ENCODE measurements at regions not wholly inside any gene's neighbourhood (a gene's known extent, or its start where the extent isn't known, plus 50 kb on each side); places are given as distances from the start of the nearest gene placed in this dataset.
"Not testable (repeated sequence)": the region's sequence is repeated elsewhere in the genome, so short reads cannot be mapped to it uniquely, and the experiment has no call there.

GRCh38 chr9:110068212-110068611 lies 139.7 kb downstream of the C9orf152 start:
- DNase-seq, result no peak

GRCh38 chr9:110069326-110070248 lies 138.4 kb downstream of the C9orf152 start:
- no peak for DNase-seq

DNA sequence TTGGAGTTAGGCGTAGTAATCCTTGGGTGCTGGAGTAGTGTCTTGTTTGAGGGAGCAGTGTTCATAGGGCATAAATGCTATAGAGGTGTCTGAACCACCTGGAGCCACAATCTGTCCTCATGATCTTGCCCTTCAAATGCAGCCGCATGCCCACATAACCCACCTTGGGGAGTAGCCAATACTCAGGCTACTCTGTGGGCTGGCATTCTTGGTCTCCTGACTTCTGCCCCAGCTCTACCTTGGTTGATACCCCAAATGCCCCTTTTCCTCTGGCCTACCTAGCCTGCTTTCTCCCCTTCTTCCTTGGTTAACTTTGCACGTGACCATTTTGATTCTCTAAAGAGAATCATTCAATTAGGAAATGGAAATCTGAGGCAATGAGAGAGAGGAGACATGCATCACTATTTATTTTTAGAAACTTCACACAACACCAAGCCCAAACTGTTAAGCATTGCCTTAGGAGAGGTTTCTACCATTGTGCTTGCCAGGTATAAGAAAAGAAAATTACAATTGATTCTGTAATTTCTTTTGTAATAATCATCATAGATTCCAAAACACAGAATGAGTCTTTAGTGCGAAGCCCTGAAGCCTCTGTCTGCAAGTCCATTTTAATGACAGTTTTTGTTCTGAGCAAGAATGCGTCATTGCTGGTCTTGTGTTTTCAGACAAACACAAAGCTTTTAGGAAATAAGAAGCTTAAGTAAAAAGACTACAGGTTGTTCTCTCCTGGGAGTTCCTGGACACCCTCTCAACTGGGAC lies 135.2 kb downstream of the C9orf152 start:
- DNase-seq, result no peak

- DNase-seq, result no peak
These were observed 134.5 kb downstream of the C9orf152 start for GRCh38 chr9:110073356-110073905.

- DNase-seq, result no peak
These were observed 130.8 kb downstream of the C9orf152 start for GRCh38 chr9:110076894-110077725.

DNA sequence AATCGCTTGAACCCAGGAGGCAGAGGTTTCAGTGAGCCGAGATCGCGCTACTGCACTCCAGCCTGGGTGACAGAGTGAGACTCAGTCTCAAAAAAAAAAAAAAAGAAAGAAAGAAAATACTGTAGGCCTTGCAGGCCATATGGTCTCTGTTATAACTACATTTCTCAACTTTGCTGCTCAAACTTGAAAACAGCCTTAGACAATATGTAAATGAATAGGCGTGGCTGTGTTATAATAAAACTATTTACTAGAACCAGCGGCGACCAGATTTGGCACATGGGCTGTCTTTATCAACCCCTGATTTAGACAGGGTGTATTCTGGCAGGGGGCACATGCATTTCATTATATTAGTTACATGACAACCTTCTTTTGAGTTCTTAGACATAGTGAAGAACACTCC lies 130.0 kb downstream of the C9orf152 start:
- DNase-seq, result no peak

DNA sequence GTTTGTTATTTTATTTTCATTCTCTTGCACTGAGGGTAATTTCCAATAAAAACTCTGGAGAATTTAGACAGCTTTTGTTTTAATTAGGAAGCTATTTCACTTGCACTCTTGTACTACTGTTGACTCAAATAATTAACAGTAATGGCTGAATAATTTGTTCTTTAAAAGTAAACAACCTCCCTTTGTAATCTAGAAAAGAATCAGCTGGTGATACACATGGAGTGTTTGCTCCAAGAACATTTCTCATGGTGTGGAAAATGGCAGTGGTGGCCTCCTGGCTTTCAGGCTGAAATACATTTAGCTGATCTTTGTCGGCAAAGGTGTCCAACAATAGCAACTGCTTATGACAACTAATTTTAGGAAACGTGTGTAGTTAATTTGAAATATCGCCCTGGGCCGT lies 129.4 kb downstream of the C9orf152 start:
- DNase-seq, result no peak

- no peak for DNase-seq
These were observed 126.6 kb downstream of the C9orf152 start for GRCh38 chr9:110081395-110081794.

DNA sequence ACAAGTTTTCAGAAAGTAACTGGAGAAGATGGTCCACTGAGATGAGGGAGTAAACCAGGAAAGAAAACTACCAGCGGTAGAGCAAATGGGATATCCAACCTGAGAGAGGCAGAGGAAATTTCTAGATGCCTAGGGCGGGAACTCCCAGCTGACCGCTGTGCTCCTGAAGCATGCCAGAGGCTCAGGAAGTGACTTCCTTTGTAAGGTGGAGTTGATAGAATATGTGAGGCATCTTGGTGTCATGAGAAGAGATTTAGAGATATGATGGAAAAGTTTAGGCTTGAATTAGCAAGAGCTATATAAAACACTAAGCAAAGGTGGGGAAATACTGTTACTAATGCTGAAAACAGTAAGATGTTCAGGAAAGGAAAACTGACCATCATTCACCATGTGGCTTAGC lies 124.1 kb downstream of the C9orf152 start:
- DNase-seq, result no peak

DNA sequence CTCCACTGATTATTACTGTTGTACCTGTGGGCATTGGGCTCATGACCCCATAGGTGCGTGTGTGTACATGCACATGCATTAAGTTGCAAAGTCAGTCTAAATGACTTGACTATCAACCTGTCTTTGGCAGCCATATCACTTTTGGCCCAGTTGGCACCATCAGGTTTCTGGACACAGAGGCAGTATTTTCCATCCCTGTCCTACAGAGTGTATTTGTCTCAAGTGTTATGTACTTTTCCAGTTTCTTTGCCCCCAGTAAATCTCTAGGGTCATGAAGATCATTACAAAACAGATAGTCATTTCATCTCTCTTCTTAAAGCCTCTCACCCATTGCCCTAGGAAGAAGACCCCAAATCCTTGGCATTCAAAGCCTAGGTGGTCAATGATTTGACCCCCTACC lies 121.4 kb downstream of the C9orf152 start:
- DNase-seq, result no peak

- DNase-seq, result no peak
These were observed 120.4 kb downstream of the C9orf152 start for GRCh38 chr9:110087605-110088004.

DNA sequence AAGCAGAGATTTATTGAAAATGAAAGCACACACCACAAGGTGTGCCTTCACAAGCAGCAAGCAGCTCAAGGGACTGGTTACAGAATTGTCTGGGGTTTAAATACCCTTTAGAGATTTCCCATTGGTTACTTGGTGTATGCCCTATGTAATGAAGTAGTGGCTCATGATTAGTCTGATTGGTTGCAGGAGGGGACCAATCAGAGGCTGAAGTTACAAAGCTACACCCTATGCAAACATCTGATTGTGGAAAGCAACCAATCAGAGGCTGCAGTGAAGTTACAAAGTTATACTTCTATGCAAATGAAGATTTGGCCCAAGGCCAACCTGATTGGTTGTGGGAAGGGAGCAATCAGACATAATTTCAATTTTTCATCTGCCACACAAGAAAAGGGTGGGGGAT lies 119.9 kb downstream of the C9orf152 start:
- no peak for DNase-seq

GRCh38 chr9:110089681-110090370 lies 118.1 kb downstream of the C9orf152 start:
- DNase-seq, result no peak

DNA sequence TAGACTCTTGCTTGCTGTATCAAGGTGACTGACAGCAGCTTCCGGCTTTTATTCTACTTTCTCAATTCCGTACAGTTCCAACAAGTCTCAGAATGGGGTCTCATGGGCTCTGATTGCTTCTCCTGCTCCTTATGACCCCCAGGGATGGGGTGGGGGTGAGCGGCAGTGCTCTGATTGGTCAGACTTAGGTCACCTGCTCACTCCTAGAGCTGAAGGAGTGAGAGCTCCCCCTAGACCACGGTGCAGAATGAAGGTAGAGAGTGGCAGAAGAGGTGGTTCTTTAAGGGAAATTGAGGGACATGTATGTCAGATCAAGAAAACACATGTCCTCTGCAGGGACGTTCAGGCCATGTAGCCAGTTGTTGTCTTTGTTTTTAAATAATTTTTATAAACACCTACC lies 115.2 kb downstream of the C9orf152 start:
- DNase-seq, result no peak

- no peak for DNase-seq
These were observed 114.5 kb downstream of the C9orf152 start for GRCh38 chr9:110093417-110093816.

DNA sequence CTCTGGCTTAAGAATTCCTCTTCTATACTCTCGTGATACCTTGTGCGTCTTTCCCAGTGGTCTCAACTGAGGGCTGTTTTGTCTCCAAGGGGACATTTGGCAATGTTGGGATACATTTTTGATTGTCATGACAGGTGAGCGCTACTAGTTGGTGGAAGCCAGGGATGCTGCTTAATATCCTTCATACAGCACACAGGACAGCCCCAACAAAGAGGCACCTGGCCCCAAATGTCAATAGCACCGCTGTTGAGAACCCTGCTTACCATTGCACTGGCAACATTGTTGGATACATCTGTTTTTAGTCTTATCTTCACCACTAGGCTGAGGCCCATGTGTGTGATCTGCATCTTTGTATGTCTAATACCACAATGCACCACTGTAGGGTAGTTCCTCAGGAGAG lies 114.1 kb downstream of the C9orf152 start:
- no peak for DNase-seq

DNA sequence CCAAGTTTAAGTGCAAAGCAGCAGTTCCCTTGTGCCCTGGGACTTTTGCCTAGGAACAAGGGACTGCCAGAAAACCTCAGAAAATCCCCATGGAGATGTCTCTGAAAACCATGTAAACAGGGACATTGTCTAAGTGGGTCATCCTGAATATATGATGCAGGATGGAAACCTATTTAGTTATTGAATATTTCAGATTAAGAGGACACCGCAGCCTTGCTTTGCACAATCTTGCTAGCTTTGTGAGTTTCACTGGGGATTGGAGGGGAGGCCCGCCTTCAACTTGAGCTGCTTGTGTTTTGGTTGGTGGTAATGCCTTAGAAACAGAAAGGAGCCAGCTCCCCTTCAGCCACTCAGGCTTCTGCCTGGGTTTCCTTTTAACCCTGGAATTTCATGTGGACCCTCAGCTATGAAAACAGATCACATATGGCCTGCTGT lies 112.8 kb downstream of the C9orf152 start:
- DNase-seq, result no peak

DNA sequence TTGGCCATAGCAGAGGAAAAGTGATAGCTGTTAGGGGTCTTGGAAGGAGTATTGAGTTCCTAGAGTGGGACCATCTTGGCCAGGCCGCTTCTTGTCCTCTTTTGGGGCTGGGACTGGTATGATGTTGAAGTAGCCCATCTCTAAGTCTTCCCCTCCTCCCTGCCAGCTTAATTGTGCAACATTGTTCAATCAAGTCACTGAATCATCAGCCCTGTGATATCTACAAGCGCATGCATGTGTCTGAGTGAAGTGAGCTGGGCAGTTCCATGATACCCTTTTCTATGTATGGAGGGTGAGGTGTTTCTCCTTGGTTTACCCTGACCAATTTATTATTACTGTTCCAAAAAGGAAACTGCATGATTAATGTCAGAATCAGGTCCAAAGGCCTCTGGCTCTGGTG lies 112.2 kb downstream of the C9orf152 start:
- DNase-seq, result no peak

DNA sequence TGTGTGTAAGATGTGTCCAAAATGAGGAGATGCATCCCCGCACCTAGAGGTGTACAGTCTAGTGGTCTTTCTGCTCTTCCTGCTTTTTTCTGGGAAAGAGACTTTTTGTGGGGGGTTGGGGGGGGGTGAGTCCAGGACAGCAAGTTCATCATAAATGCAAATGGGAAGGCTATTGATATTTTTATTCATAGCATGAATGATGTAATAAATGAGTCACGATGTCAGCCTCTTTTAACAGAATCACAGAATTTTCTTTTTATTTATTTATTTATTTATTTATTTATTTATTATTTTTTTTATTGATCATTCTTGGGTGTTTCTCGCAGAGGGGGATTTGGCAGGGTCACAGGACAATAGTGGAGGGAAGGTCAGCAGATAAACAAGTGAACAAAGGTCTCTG lies 111.3 kb downstream of the C9orf152 start:
- not testable (repeated sequence) for DNase-seq

DNA sequence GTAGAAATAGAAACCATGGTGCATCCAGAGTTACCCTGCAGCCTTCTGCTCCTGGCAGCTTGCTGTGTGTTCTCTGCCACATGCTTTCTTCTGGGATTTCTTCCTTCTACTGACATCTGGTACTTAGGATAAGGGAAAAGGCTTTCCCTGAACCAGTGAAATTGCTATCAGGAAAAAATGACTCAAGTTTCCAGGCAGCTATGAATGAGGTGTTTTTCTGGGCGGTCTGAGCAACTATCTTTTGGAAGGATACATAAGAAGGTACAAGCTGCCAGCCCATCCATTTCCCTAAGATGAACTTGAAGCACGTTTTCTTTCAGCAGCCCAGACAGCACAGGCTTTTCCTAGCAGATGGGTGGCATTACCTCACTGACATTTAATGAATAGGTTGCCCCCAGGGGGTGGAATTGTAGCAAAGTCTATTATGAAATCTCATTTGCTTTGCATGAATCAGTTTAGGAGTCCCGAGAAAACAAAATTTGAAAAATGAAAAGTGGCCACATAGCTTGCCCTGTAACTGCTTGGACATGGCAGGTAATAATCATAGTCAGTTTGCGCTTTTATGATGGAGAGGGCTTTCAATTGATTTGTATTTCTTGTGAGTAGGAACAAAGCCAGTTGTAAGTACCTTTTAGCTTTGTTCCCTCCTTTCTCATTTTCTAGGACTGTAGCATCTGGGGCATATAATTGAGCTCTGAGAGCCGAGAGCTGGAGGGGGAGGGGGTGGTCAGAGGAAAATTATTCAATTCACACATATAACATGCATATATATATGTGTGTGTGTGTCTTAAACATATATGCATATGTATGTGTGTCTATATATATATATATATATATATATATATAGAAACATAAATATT lies 108.5 kb downstream of the C9orf152 start:
- no peak for DNase-seq

DNA sequence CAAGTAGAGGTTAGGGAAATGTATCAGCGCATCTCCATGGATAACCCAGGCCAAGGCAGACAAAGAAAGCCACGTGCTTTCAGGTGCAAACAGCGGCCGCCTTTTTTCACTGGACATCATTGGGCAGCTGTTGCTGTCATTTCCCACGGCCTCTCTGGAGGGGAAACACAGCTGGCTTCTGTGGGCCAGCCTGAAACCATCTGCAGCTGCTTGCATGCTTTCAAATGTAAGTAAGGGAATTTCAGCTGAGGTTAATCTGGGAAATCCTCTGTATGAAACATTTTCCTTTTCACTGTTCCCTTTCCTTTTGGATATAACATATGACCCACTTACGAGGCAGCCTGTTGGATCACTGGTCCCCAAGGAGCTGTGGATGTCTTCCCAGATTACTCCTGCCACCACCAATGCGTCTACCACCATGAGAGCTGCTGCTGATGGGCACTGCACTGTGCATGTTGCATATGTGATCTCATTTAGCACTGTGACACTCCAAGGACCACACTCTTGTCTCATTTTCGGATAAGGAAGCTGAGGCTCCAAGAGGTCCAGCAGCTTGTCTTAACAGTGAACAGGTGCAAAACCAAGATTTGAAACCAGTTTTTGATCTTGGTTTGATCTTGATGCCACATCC lies 106.3 kb downstream of the C9orf152 start:
- DNase-seq, result peak; percentile 73
